ENCODE measurements at regions not wholly inside any gene's neighbourhood (a gene's known extent, or its start where the extent isn't known, plus 50 kb on each side); places are given as distances from the start of the nearest gene placed in this dataset.
"Not testable (repeated sequence)": the region's sequence is repeated elsewhere in the genome, so short reads cannot be mapped to it uniquely, and the experiment has no call there.

- not testable (repeated sequence) for TF ChIP-seq CTCF, EZH2 (IDR thresholded peaks at IDR 0.05)
Measured at GRCh38 chr5:36555035-36555434, 51.4 kb upstream of the SLC1A3 start.

All from neural progenitor cell (in vitro differentiated cells).